ENCODE measurements at regions not wholly inside any gene's neighbourhood (a gene's known extent, or its start where the extent isn't known, plus 50 kb on each side); places are given as distances from the start of the nearest gene placed in this dataset.
"Not testable (repeated sequence)": the region's sequence is repeated elsewhere in the genome, so short reads cannot be mapped to it uniquely, and the experiment has no call there.

GRCh38 chr10:47676102-47676501 is 87.3 kb downstream of the SYT15B start:
- DNase-seq (ENCODE audit: low read depth, low spot score); H3K9me3 ChIP-seq (ENCODE audit: control insufficient read depth, insufficient read depth, low read length); H3K27ac ChIP-seq (ENCODE audit: low read length); H3K4me3 ChIP-seq (ENCODE audit: low read length); H3K4me1 ChIP-seq (ENCODE audit: control insufficient read depth, insufficient read depth, low read length); H3K27me3 ChIP-seq (ENCODE audit: control insufficient read depth, insufficient read depth, low read length); H3K36me3 ChIP-seq (ENCODE audit: control insufficient read depth, insufficient read depth, low read length): not testable (repeated sequence)
- no CpG with 5 or more reads among the region's 1 CpG for WGBS (ENCODE audit: insufficient coverage, insufficient read length)

- not testable (repeated sequence) for DNase-seq (ENCODE audit: low read depth, low spot score); H3K27me3 ChIP-seq (ENCODE audit: control insufficient read depth, insufficient read depth, low read length); H3K9me3 ChIP-seq (ENCODE audit: control insufficient read depth, insufficient read depth, low read length); H3K4me1 ChIP-seq (ENCODE audit: control insufficient read depth, insufficient read depth, low read length); H3K36me3 ChIP-seq (ENCODE audit: control insufficient read depth, insufficient read depth, low read length); H3K4me3 ChIP-seq (ENCODE audit: low read length); H3K27ac ChIP-seq (ENCODE audit: low read length)
Measured at GRCh38 chr10:47675577-47675976, 87.8 kb downstream of the SYT15B start.

GRCh38 chr10:47673128-47673527 is 90.3 kb downstream of the SYT15B start:
- not testable (repeated sequence) for H3K9me3 ChIP-seq (ENCODE audit: control insufficient read depth, insufficient read depth, low read length); H3K27me3 ChIP-seq (ENCODE audit: control insufficient read depth, insufficient read depth, low read length)
- no CpG with 5 or more reads among the region's 1 CpG for WGBS (ENCODE audit: insufficient coverage, insufficient read length)

GRCh38 chr10:47670857-47671256 is 92.5 kb downstream of the SYT15B start:
- H3K9me3 ChIP-seq (ENCODE audit: control insufficient read depth, insufficient read depth, low read length); H3K27me3 ChIP-seq (ENCODE audit: control insufficient read depth, insufficient read depth, low read length); H3K4me3 ChIP-seq (ENCODE audit: low read length); H3K27ac ChIP-seq (ENCODE audit: low read length); H3K4me1 ChIP-seq (ENCODE audit: control insufficient read depth, insufficient read depth, low read length); DNase-seq (ENCODE audit: low read depth, low spot score); H3K36me3 ChIP-seq (ENCODE audit: control insufficient read depth, insufficient read depth, low read length): not testable (repeated sequence)
- WGBS (ENCODE audit: insufficient coverage, insufficient read length): no CpG with 5 or more reads among the region's 2 CpGs

More at GRCh38 chr10:47673128-47673527, 90.3 kb downstream of the SYT15B start:
- not testable (repeated sequence) for H3K27ac ChIP-seq (ENCODE audit: low read length); H3K4me3 ChIP-seq (ENCODE audit: low read length); H3K36me3 ChIP-seq (ENCODE audit: control insufficient read depth, insufficient read depth, low read length); H3K4me1 ChIP-seq (ENCODE audit: control insufficient read depth, insufficient read depth, low read length); DNase-seq (ENCODE audit: low read depth, low spot score)

GRCh38 chr10:47661955-47662577 is 101.3 kb downstream of the SYT15B start:
- not testable (repeated sequence) for H3K4me3 ChIP-seq (ENCODE audit: low read length); H3K27me3 ChIP-seq (ENCODE audit: control insufficient read depth, insufficient read depth, low read length); H3K4me1 ChIP-seq (ENCODE audit: control insufficient read depth, insufficient read depth, low read length); H3K36me3 ChIP-seq (ENCODE audit: control insufficient read depth, insufficient read depth, low read length); DNase-seq (ENCODE audit: low read depth, low spot score); H3K9me3 ChIP-seq (ENCODE audit: control insufficient read depth, insufficient read depth, low read length); H3K27ac ChIP-seq (ENCODE audit: low read length)
- WGBS (ENCODE audit: insufficient coverage, insufficient read length): no CpG with 5 or more reads among the region's 8 CpGs

GRCh38 chr10:47656732-47657131 is 106.7 kb downstream of the SYT15B start:
- not testable (repeated sequence) for H3K4me1 ChIP-seq (ENCODE audit: control insufficient read depth, insufficient read depth, low read length); DNase-seq (ENCODE audit: low read depth, low spot score); H3K27ac ChIP-seq (ENCODE audit: low read length); H3K4me3 ChIP-seq (ENCODE audit: low read length); H3K36me3 ChIP-seq (ENCODE audit: control insufficient read depth, insufficient read depth, low read length); H3K27me3 ChIP-seq (ENCODE audit: control insufficient read depth, insufficient read depth, low read length); H3K9me3 ChIP-seq (ENCODE audit: control insufficient read depth, insufficient read depth, low read length)
- WGBS (ENCODE audit: insufficient coverage, insufficient read length): no CpG with 5 or more reads among the region's 2 CpGs

- not testable (repeated sequence) for H3K36me3 ChIP-seq (ENCODE audit: control insufficient read depth, insufficient read depth, low read length); H3K27ac ChIP-seq (ENCODE audit: low read length)
- whole genome bisulfite sequencing (ENCODE audit: insufficient coverage, insufficient read length): no CpG with 5 or more reads among the region's 4 CpGs
Measured at GRCh38 chr10:47654161-47654560, 109.2 kb downstream of the SYT15B start.

GRCh38 chr10:47648594-47648993 is 114.8 kb downstream of the SYT15B start:
- WGBS (ENCODE audit: insufficient coverage, insufficient read length): no CpG with 5 or more reads among the region's 2 CpGs
- not testable (repeated sequence) for H3K4me1 ChIP-seq (ENCODE audit: control insufficient read depth, insufficient read depth, low read length)

More at GRCh38 chr10:47654161-47654560, 109.2 kb downstream of the SYT15B start:
- H3K27me3 ChIP-seq (ENCODE audit: control insufficient read depth, insufficient read depth, low read length); H3K4me3 ChIP-seq (ENCODE audit: low read length); H3K4me1 ChIP-seq (ENCODE audit: control insufficient read depth, insufficient read depth, low read length); H3K9me3 ChIP-seq (ENCODE audit: control insufficient read depth, insufficient read depth, low read length); DNase-seq (ENCODE audit: low read depth, low spot score): not testable (repeated sequence)

GRCh38 chr10:47647523-47648101 is 115.8 kb downstream of the SYT15B start:
- not testable (repeated sequence) for H3K4me1 ChIP-seq (ENCODE audit: control insufficient read depth, insufficient read depth, low read length); H3K27me3 ChIP-seq (ENCODE audit: control insufficient read depth, insufficient read depth, low read length); H3K4me3 ChIP-seq (ENCODE audit: low read length); H3K27ac ChIP-seq (ENCODE audit: low read length); DNase-seq (ENCODE audit: low read depth, low spot score); H3K9me3 ChIP-seq (ENCODE audit: control insufficient read depth, insufficient read depth, low read length); H3K36me3 ChIP-seq (ENCODE audit: control insufficient read depth, insufficient read depth, low read length)
- WGBS (ENCODE audit: insufficient coverage, insufficient read length): no CpG with 5 or more reads among the region's 3 CpGs

More at GRCh38 chr10:47648594-47648993, 114.8 kb downstream of the SYT15B start:
- H3K36me3 ChIP-seq (ENCODE audit: control insufficient read depth, insufficient read depth, low read length); H3K9me3 ChIP-seq (ENCODE audit: control insufficient read depth, insufficient read depth, low read length); H3K4me3 ChIP-seq (ENCODE audit: low read length); H3K27me3 ChIP-seq (ENCODE audit: control insufficient read depth, insufficient read depth, low read length); H3K27ac ChIP-seq (ENCODE audit: low read length); DNase-seq (ENCODE audit: low read depth, low spot score): not testable (repeated sequence)

- H3K4me1 ChIP-seq (ENCODE audit: control insufficient read depth, insufficient read depth, low read length); DNase-seq (ENCODE audit: low read depth, low spot score): not testable (repeated sequence)
- no CpG with 5 or more reads among the region's 2 CpGs for WGBS (ENCODE audit: insufficient coverage, insufficient read length)
Measured at GRCh38 chr10:47646686-47647273, 116.6 kb downstream of the SYT15B start.

GRCh38 chr10:47626975-47627374 is 103.5 kb upstream of the AGAP9 start:
- not testable (repeated sequence) for DNase-seq (ENCODE audit: low read depth, low spot score); H3K4me3 ChIP-seq (ENCODE audit: low read length); H3K9me3 ChIP-seq (ENCODE audit: control insufficient read depth, insufficient read depth, low read length); H3K27ac ChIP-seq (ENCODE audit: low read length); H3K27me3 ChIP-seq (ENCODE audit: control insufficient read depth, insufficient read depth, low read length); H3K4me1 ChIP-seq (ENCODE audit: control insufficient read depth, insufficient read depth, low read length); H3K36me3 ChIP-seq (ENCODE audit: control insufficient read depth, insufficient read depth, low read length)
- WGBS (ENCODE audit: insufficient coverage, insufficient read length): no CpG with 5 or more reads among the region's 1 CpG

More at GRCh38 chr10:47646686-47647273, 116.6 kb downstream of the SYT15B start:
- not testable (repeated sequence) for H3K27ac ChIP-seq (ENCODE audit: low read length); H3K4me3 ChIP-seq (ENCODE audit: low read length); H3K36me3 ChIP-seq (ENCODE audit: control insufficient read depth, insufficient read depth, low read length); H3K27me3 ChIP-seq (ENCODE audit: control insufficient read depth, insufficient read depth, low read length); H3K9me3 ChIP-seq (ENCODE audit: control insufficient read depth, insufficient read depth, low read length)
